H1 (cell line): ENCODE measurements at regions not wholly inside any gene's neighbourhood (a gene's known extent, or its start where the extent isn't known, plus 50 kb on each side); places are given as distances from the start of the nearest gene placed in this dataset.

Experiments
- BCL11A ChIP-seq, 2 experiments: IDR thresholded peaks; one replicate each; pipeline ENCODE4 v1.6.1; 2011; ENCODE audit warnings: low read depth in 2 of 2, low read length in 2 of 2, mild to moderate bottlenecking in 2 of 2
- CEBPB ChIP-seq: IDR thresholded peaks from 2 replicates; pipeline ENCODE4 v1.6.1; 2012; ENCODE audit warnings: low read depth, low read length
- JUN ChIP-seq: IDR thresholded peaks from 2 replicates; pipeline ENCODE4 v1.6.1; 2011; ENCODE audit warnings: low read depth, mild to moderate bottlenecking, improper control_type of control experiment, low read length
- POU5F1 ChIP-seq: IDR thresholded peaks from 2 replicates; pipeline ENCODE4 v1.6.1; 2011; ENCODE audit warnings: low read depth, mild to moderate bottlenecking, low read length, moderate library complexity

- no peak for TF ChIP-seq JUN
- no peak for TF ChIP-seq CEBPB
- no peak for TF ChIP-seq POU5F1
- no peak for TF ChIP-seq BCL11A (IDR thresholded peaks at IDR 0.05; ENCODE audit: low read depth in 2 of 2, low read length in 2 of 2)
These were observed 169.3 kb downstream of the RBFOX3 start (continued) for GRCh38 chr17:79441356-79442160.
